OCI-LY3 (cell line): ENCODE measurements at regions not wholly inside any gene's neighbourhood (a gene's known extent, or its start where the extent isn't known, plus 50 kb on each side); places are given as distances from the start of the nearest gene placed in this dataset.
"Not testable (repeated sequence)": the region's sequence is repeated elsewhere in the genome, so short reads cannot be mapped to it uniquely, and the experiment has no call there.

ENCODE experiments used
- H2AFZ ChIP-seq: fragments of 200-600, 300-600 bp; shearing (Covaris generic); 2 replicates; pipeline ENCODE4 v1.6.0; 2014; ENCODE audit warnings: antibody characterized with exemption, low read depth, low read length
- H3K27ac ChIP-seq: fragments of 200-600, 300-600 bp; sonication (generic); 2 replicates; pipeline ENCODE4 v1.5.1; 2014; ENCODE audit warnings: mild to moderate bottlenecking, low read length, moderate library complexity, mixed read lengths
- H3K27me3 ChIP-seq: fragments of 200-600, 300-600 bp; sonication (generic); 2 replicates; pipeline ENCODE4 v1.6.1; 2014; ENCODE audit warnings: low read depth, low read length, mixed read lengths
- H3K36me3 ChIP-seq: fragments of 200-600, 300-600 bp; sonication (generic); replicated peaks from 2 replicates; pipeline ENCODE3; 2014; ENCODE audit warnings: low read depth, low read length, mixed read lengths
- H3K4me1 ChIP-seq: fragments of 300-600, 200-600 bp; sonication (generic); 2 replicates; pipeline ENCODE4 v1.6.1; 2014; ENCODE audit warnings: low read length, mixed read lengths
- H3K4me2 ChIP-seq: fragments of 200-600, 300-600 bp; sonication (generic); 2 replicates; pipeline ENCODE4 v1.6.1; 2014; ENCODE audit warnings: low read length, mixed read lengths
- H3K4me3 ChIP-seq: fragments of 300-600, 200-600 bp; sonication (generic); 2 replicates; pipeline ENCODE4 v1.5.1; 2014; ENCODE audit warnings: antibody characterized with exemption, mild to moderate bottlenecking, low read length, moderate library complexity
- H3K79me2 ChIP-seq: fragments of 300-600, 200-600 bp; shearing (Covaris generic); 2 replicates; pipeline ENCODE4 v1.6.1; 2014; ENCODE audit warnings: mild to moderate bottlenecking, low read length, mixed read lengths
- H3K9ac ChIP-seq: fragments of 300-600, 200-600 bp; shearing (Covaris generic); 2 replicates; pipeline ENCODE4 v1.6.0; 2014; ENCODE audit warnings: mild to moderate bottlenecking, low read length, moderate library complexity
- H3K9me3 ChIP-seq: fragments of 200-600, 300-600 bp; shearing (Covaris generic); 2 replicates; pipeline ENCODE4 v1.6.1; 2014; ENCODE audit warnings: low read length, mixed read lengths; ENCODE audit not compliant: insufficient read depth
- H4K20me1 ChIP-seq: fragments of 200-600, 300-600 bp; sonication (generic); 2 replicates; pipeline ENCODE4 v1.6.1; 2016; ENCODE audit warnings: low read length, mixed read lengths; ENCODE audit not compliant: insufficient read depth
- CTCF ChIP-seq: fragments of 200-600, 300-600 bp; sonication (generic); IDR thresholded peaks from 2 replicates; pipeline ENCODE4 v1.5.1; 2014; ENCODE audit warnings: antibody characterized with exemption, low read length, low read depth
- EZH2phosphoT487 ChIP-seq: fragments of 200-600 bp; shearing (Covaris generic); IDR thresholded peaks from 2 replicates; pipeline ENCODE4 v1.6.1; 2018; ENCODE audit warnings: antibody characterized with exemption, mixed run types, low read depth

DNA sequence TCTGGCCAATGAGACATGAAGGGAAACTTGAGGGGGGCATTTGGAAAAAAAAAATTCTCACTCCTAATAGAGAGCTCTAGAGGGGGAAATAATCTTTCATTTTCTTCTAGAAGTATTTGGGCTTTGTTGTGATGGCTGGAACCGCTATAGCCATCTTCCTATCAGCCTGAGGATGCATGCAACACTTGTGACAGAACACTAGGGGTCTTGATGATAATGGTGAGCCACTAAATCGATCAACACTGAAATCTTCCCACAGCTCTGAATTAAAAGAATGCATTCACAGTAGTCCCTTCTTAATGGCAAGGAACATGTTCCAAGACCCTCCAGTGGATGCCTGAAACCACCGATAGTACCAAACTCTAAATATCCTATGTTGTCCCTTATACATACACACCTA is 325.3 kb downstream of the LNPK start:
- H2AFZ ChIP-seq, result no peak overlapping the region
- TF ChIP-seq EZH2phosphoT487 (no peak), CTCF (peak; percentile 8; the same call in 1 of the 2 replicates)

DNA sequence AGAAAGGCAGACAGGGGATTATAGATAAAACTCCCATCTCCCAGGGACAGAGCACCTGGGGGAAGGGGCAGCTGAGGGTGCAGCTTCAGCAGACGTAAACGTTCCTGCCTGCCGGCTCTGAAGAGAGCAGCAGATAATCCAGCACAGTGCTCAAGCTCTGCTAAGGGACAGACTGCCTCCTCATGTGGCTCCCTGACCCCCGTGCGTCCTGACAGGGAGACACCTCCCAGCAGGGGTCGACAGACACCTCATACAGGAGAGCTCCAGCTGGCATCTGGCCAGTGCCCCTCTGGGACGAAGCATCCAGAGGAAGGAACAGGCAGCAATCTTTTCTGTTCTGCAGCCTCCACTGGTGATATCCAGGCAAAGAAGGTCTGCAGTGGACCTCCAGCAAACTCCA is 333.3 kb downstream of the LNPK start:
- not testable (repeated sequence) for H3K27ac ChIP-seq, H3K4me2 ChIP-seq, H4K20me1 ChIP-seq, H3K36me3 ChIP-seq, H3K9ac ChIP-seq, H3K9me3 ChIP-seq, H3K79me2 ChIP-seq, H3K27me3 ChIP-seq, H2AFZ ChIP-seq, H3K4me1 ChIP-seq, H3K4me3 ChIP-seq

More for the DNA sequence above, 325.3 kb downstream of the LNPK start:
- Histone ChIP-seq H3K9me3 (no peaks in the 10 kb centered on the region), H4K20me1 (no peaks in the 10 kb centered on the region), H3K79me2 (no peaks in the 10 kb centered on the region), H3K27me3 (no peaks in the 10 kb centered on the region), H3K4me1 (no peaks in the 10 kb centered on the region), H3K36me3 (no peaks in the 10 kb centered on the region), H3K4me3 (no peak overlapping the region), H3K9ac (no peak overlapping the region), H3K4me2 (no peak overlapping the region), H3K27ac (no peak overlapping the region)

GRCh38 chr2:175662335-175662734 is 339.7 kb downstream of the LNPK start:
- Histone ChIP-seq H3K79me2 (no peaks in the 10 kb centered on the region), H4K20me1 (no peaks in the 10 kb centered on the region), H2AFZ (no peak overlapping the region), H3K4me3 (no peak overlapping the region), H3K4me2 (no peak overlapping the region), H3K36me3 (no peaks in the 10 kb centered on the region), H3K27ac (no peak overlapping the region), H3K9me3 (no peaks in the 10 kb centered on the region), H3K27me3 (no peaks in the 10 kb centered on the region), H3K4me1 (no peaks in the 10 kb centered on the region), H3K9ac (no peak overlapping the region)
- TF ChIP-seq EZH2phosphoT487 (no peak), CTCF (no peak)

DNA sequence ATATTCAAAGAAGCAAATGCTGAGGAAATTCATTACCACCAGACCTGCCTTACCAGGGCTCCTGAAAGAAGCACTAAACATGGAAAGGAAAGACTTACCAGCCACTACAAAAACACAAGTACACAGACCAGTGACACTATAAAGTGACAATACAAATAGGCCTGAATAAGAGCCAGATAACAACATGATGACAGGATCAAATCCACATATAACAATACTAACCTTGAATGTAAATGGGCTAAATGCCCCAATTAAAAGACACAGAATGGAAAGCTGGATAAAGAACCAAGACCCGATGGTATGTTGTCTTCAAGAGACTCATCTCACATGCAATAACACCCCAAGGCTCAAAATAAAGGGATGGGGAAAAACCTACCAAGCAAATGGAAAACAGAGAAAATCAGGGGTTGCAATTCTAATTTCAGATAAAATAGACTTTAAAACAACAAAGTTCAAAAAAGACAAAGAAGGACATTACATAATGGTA is 353.4 kb downstream of the LNPK start:
- TF ChIP-seq EZH2phosphoT487, result no peak
- no peak for TF ChIP-seq CTCF
- Histone ChIP-seq H3K4me1 (no peaks in the 10 kb centered on the region), H3K9ac (no peak overlapping the region), H3K9me3 (no peaks in the 10 kb centered on the region), H3K27ac (no peak overlapping the region), H2AFZ (no peak overlapping the region), H4K20me1 (no peaks in the 10 kb centered on the region), H3K36me3 (no peaks in the 10 kb centered on the region), H3K79me2 (no peaks in the 10 kb centered on the region), H3K4me3 (no peak overlapping the region), H3K27me3 (no peaks in the 10 kb centered on the region), H3K4me2 (no peak overlapping the region)

GRCh38 chr2:175647058-175647457 is 355.0 kb downstream of the LNPK start:
- Histone ChIP-seq H3K27me3 (no peaks in the 10 kb centered on the region), H3K4me3 (no peak overlapping the region), H3K27ac (no peak overlapping the region), H4K20me1 (no peaks in the 10 kb centered on the region), H3K9me3 (no peaks in the 10 kb centered on the region), H3K36me3 (no peaks in the 10 kb centered on the region), H3K4me2 (no peak overlapping the region), H3K9ac (no peak overlapping the region), H3K4me1 (no peaks in the 10 kb centered on the region), H3K79me2 (no peaks in the 10 kb centered on the region), H2AFZ (no peak overlapping the region)
- no peak for TF ChIP-seq CTCF
